SK-N-SH treated with all-trans-retinoic acid at 6 μM for 48 hours (cell line): ENCODE measurements at regions not wholly inside any gene's neighbourhood (a gene's known extent, or its start where the extent isn't known, plus 50 kb on each side); places are given as distances from the start of the nearest gene placed in this dataset.

ENCODE experiments used
- ATAC-seq: fragments of 200-7000 bp; cut with Tn5 transposase; 3 replicates; pipeline ENCODE4 v1.9.1; 2020; ENCODE audit warnings: mild to moderate bottlenecking, moderate library complexity
- ARNTL ChIP-seq: fragments of 450-650 bp; formaldehyde crosslinking; IDR thresholded peaks from 2 replicates; pipeline ENCODE4 v1.5.0; 2020; ENCODE audit warnings: low read depth, mild to moderate bottlenecking, moderate library complexity, borderline replicate concordance
- CSDC2 ChIP-seq: fragments of 250-450 bp; sonication (Bioruptor Pico); IDR thresholded peaks from 2 replicates; pipeline ENCODE4 v1.5.0; 2020; ENCODE audit warnings: mild to moderate bottlenecking, moderate library complexity
- CSRNP3 ChIP-seq: fragments of 250-450 bp; sonication (Bioruptor Pico); IDR thresholded peaks from 2 replicates; pipeline ENCODE4 v1.5.1; 2021; ENCODE audit warnings: mild to moderate bottlenecking, moderate library complexity
- ESRRG ChIP-seq: fragments of 250-450 bp; sonication (Bioruptor Pico); IDR thresholded peaks from 2 replicates; pipeline ENCODE4 v1.6.1; 2021; ENCODE audit warnings: mild to moderate bottlenecking
- GLIS3 ChIP-seq: fragments of 250-450 bp; sonication (Bioruptor Pico); IDR thresholded peaks from 2 replicates; pipeline ENCODE4 v1.5.0; 2020; ENCODE audit warnings: mild to moderate bottlenecking, moderate library complexity
- ISL1 ChIP-seq: fragments of 250-450 bp; sonication (Bioruptor Pico); IDR thresholded peaks from 2 replicates; pipeline ENCODE4 v2.1.2; 2022; ENCODE audit warnings: mild to moderate bottlenecking, moderate library complexity
- POU6F1 ChIP-seq: fragments of 250-450 bp; sonication (Bioruptor Pico); IDR thresholded peaks from 2 replicates; pipeline ENCODE4 v1.8.0; 2021; ENCODE audit warnings: low read depth, mild to moderate bottlenecking, moderate library complexity, borderline replicate concordance
- PPARA ChIP-seq: fragments of 250-450 bp; sonication (Bioruptor Pico); IDR thresholded peaks from 2 replicates; pipeline ENCODE4 v1.5.0; 2020; ENCODE audit warnings: mild to moderate bottlenecking, borderline replicate concordance
- RARB ChIP-seq: fragments of 250-450 bp; sonication (Bioruptor Pico); IDR thresholded peaks from 2 replicates; pipeline ENCODE4 v1.8.0; 2021; ENCODE audit warnings: mild to moderate bottlenecking, moderate library complexity
- SNAI2 ChIP-seq: fragments of 250-450 bp; sonication (Bioruptor Pico); IDR thresholded peaks from 2 replicates; pipeline ENCODE4 v1.5.0; 2020; ENCODE audit warnings: mild to moderate bottlenecking, moderate library complexity
- TCF4 ChIP-seq: fragments of 250-450 bp; sonication (Bioruptor Pico); IDR thresholded peaks from 2 replicates; pipeline ENCODE4 v1.8.0; 2021; ENCODE audit warnings: mild to moderate bottlenecking, moderate library complexity, borderline replicate concordance
- TOX ChIP-seq: fragments of 250-450 bp; sonication (Bioruptor Pico); IDR thresholded peaks from 2 replicates; pipeline ENCODE4 v1.8.0; 2021; ENCODE audit warnings: mild to moderate bottlenecking, moderate library complexity, borderline replicate concordance
- TSHZ2 ChIP-seq: fragments of 250-450 bp; sonication (Bioruptor Pico); IDR thresholded peaks from 2 replicates; pipeline ENCODE4 v1.5.0; 2020; ENCODE audit warnings: mild to moderate bottlenecking, moderate library complexity
- ZC3H10 ChIP-seq: fragments of 250-450 bp; sonication (Bioruptor Pico); IDR thresholded peaks from 2 replicates; pipeline ENCODE4 v1.5.1; 2021; ENCODE audit warnings: mild to moderate bottlenecking, moderate library complexity
- ZNF565 ChIP-seq: fragments of 450-650 bp; formaldehyde crosslinking; conservative IDR thresholded peaks from 2 replicates; pipeline ENCODE4 v1.5.0; 2020; ENCODE audit warnings: low read depth, mild to moderate bottlenecking, moderate library complexity
- ZNF70 ChIP-seq: fragments of 450-650 bp; formaldehyde crosslinking; IDR thresholded peaks from 2 replicates; pipeline ENCODE4 v1.5.0; 2020; ENCODE audit warnings: mild to moderate bottlenecking, moderate library complexity
- ZNF8 ChIP-seq: fragments of 450-650 bp; formaldehyde crosslinking; IDR thresholded peaks from 2 replicates; pipeline ENCODE4 v1.5.0; 2020; ENCODE audit warnings: mild to moderate bottlenecking, moderate library complexity
- TF ChIP-seq, protein P1 (sequence below): fragments of 250-450 bp; sonication (Bioruptor Pico); IDR thresholded peaks from 2 replicates; pipeline ENCODE4 v1.8.0; 2020; ENCODE audit warnings: mild to moderate bottlenecking, moderate library complexity, borderline replicate concordance

DNA sequence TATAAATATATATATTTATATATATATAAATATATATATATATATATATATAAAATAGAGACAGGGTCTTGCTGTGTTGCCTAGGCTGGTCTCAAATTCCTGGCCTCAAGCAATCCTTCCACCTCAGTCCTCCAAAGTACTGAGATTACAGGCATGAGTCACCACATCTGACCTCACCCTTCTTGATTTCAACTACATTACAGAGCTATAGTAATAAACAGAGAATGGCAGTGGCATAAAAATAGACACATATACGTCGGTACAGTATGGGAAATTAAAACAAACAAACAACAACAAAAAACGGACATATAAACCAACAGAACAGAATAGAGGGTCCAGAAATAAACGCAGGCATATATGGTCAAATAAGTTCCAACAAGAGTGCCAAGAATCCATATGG is 77.6 kb upstream of the PPP1R3A start:
- TF ChIP-seq ESRRG (CRISPR knock-in tag) (no peak), ARNTL (CRISPR knock-in tag) (no peak), ZC3H10 (no peak), GLIS3 (CRISPR knock-in tag) (no peak), POU6F1 (no peak), RARB (no peak), TCF4 (no peak)
- ATAC-seq = no peak

DNA sequence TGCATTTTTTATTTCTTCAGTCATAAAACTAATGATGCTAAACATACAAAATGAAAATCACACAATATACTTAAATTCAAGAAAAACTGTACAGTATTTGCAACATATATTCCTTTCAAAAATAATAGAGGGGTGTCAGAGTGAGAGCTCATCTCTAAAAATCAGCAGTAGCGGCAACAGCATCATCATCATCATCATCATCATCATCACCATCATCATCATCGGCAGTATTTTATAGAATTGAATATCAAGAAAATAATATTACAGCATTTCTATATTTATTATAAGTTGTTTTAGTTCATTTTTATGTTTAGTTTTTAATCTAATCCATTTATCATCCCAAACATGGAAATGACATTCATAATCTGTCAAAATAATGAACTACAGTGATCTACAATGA is 67.4 kb upstream of the PPP1R3A start:
- no peak for ATAC-seq
- no peak for TF ChIP-seq CSDC2 (CRISPR knock-in tag)
- no peak for TF ChIP-seq PPARA (CRISPR knock-in tag)

GRCh38 chr7:113976508-113976907 is 57.7 kb upstream of the PPP1R3A start:
- no peak for ATAC-seq
- no peak for TF ChIP-seq TSHZ2 (CRISPR knock-in tag)
- no peak for TF ChIP-seq ZNF565 (CRISPR knock-in tag)
- no peak for TF ChIP-seq ZNF70 (CRISPR knock-in tag)

DNA sequence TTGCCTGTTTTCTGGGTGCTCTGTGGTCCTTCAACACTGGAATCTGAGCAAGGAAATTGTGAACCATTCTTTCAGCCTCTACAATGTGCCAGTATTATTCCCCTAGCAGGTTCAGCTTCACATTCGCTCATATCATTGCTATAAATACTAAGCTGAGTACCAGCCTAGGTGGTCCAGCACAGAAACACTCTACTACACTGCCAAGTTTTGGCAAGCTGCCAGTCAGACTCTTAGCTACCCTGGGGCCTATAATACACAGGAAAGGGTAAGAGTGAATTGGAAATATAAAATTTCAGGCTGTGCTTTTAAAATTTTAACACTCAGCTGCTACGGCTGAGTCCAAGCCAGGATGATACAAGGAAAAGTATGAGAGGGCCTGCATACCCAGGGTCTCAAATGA is 49.9 kb upstream of the PPP1R3A start:
- ATAC-seq = no peak

More for the DNA sequence above, 49.9 kb upstream of the PPP1R3A start:
- TF ChIP-seq SNAI2 (CRISPR knock-in tag) (no peak), CSRNP3 (CRISPR knock-in tag) (no peak), ISL1 (CRISPR knock-in tag) (no peak), ARNTL (CRISPR knock-in tag) (no peak), RARB (no peak), TSHZ2 (CRISPR knock-in tag) (no peak), TOX (CRISPR knock-in tag) (no peak), ZNF8 (CRISPR knock-in tag) (no peak), ESRRG (CRISPR knock-in tag) (no peak)
- TF ChIP-seq, protein P1, sequence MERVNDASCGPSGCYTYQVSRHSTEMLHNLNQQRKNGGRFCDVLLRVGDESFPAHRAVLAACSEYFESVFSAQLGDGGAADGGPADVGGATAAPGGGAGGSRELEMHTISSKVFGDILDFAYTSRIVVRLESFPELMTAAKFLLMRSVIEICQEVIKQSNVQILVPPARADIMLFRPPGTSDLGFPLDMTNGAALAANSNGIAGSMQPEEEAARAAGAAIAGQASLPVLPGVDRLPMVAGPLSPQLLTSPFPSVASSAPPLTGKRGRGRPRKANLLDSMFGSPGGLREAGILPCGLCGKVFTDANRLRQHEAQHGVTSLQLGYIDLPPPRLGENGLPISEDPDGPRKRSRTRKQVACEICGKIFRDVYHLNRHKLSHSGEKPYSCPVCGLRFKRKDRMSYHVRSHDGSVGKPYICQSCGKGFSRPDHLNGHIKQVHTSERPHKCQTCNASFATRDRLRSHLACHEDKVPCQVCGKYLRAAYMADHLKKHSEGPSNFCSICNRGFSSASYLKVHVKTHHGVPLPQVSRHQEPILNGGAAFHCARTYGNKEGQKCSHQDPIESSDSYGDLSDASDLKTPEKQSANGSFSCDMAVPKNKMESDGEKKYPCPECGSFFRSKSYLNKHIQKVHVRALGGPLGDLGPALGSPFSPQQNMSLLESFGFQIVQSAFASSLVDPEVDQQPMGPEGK = no peak
